Gastrocnemius medialis (tissue), 4 donors: ENCODE measurements at regions not wholly inside any gene's neighbourhood (a gene's known extent, or its start where the extent isn't known, plus 50 kb on each side); places are given as distances from the start of the nearest gene placed in this dataset.

Experiments used
- POLR2A ChIP-seq, 2 donors: fragments of 450-650 bp; IDR thresholded peaks; one replicate each; pipeline ENCODE4 v1.6.1; 2017; ENCODE audit warnings: antibody characterized with exemption in 2 of 2, mild to moderate bottlenecking in 2 of 2, moderate library complexity in 2 of 2
- TF ChIP-seq, protein P1 (sequence below), 5 experiments: fragments of 450-650 bp in 3 of 5; fragments of 200-600 bp in 2 of 5; sonication (generic) in 2 of 5; IDR thresholded peaks in 4 of 5; conservative IDR thresholded peaks in 1 of 5; 1 replicate in 4 of 5; 2 replicates in 1 of 5; pipeline ENCODE4 v1.5.1; 2016 to 2019; ENCODE audit warnings: antibody characterized with exemption in 5 of 5, mild to moderate bottlenecking in 3 of 5, moderate library complexity in 3 of 5

DNA sequence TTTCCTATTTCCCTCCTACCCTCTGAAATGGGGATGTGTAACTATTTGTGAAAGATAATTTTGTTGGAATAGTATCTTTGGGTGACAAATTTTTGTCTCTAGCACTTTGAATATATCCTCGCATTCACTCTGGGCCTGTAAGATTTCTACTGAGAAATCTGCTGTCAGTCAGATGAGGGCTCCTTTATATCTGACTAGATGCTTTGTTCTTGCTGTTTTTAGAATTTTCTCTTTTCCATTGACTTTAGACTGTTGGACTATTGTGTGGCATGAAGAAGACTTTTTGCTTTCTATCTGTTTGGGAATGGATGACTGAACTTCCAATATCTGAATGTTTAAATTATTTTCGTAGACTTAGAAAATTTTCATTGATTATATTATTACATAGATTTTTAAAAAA is 54.2 kb upstream of the GRID2 start:
- TF ChIP-seq, protein P1, sequence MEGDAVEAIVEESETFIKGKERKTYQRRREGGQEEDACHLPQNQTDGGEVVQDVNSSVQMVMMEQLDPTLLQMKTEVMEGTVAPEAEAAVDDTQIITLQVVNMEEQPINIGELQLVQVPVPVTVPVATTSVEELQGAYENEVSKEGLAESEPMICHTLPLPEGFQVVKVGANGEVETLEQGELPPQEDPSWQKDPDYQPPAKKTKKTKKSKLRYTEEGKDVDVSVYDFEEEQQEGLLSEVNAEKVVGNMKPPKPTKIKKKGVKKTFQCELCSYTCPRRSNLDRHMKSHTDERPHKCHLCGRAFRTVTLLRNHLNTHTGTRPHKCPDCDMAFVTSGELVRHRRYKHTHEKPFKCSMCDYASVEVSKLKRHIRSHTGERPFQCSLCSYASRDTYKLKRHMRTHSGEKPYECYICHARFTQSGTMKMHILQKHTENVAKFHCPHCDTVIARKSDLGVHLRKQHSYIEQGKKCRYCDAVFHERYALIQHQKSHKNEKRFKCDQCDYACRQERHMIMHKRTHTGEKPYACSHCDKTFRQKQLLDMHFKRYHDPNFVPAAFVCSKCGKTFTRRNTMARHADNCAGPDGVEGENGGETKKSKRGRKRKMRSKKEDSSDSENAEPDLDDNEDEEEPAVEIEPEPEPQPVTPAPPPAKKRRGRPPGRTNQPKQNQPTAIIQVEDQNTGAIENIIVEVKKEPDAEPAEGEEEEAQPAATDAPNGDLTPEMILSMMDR (IDR thresholded peaks at IDR 0.05 in 4 of 5, conservative IDR thresholded peaks at IDR 0.05 in 1 of 5), result no peak
- TF ChIP-seq POLR2A (IDR thresholded peaks at IDR 0.05), result no peak
